ENCODE measurements at regions not wholly inside any gene's neighbourhood (a gene's known extent, or its start where the extent isn't known, plus 50 kb on each side); places are given as distances from the start of the nearest gene placed in this dataset.
A peak's percentile ranks its signal among the peaks of the same experiment; 100 is the strongest.
"Not testable (repeated sequence)": the region's sequence is repeated elsewhere in the genome, so short reads cannot be mapped to it uniquely, and the experiment has no call there.

GRCh38 chr2:189231719-189232323 is 52.3 kb upstream of the COL5A2 start:
- no peak for DNase-seq

DNA sequence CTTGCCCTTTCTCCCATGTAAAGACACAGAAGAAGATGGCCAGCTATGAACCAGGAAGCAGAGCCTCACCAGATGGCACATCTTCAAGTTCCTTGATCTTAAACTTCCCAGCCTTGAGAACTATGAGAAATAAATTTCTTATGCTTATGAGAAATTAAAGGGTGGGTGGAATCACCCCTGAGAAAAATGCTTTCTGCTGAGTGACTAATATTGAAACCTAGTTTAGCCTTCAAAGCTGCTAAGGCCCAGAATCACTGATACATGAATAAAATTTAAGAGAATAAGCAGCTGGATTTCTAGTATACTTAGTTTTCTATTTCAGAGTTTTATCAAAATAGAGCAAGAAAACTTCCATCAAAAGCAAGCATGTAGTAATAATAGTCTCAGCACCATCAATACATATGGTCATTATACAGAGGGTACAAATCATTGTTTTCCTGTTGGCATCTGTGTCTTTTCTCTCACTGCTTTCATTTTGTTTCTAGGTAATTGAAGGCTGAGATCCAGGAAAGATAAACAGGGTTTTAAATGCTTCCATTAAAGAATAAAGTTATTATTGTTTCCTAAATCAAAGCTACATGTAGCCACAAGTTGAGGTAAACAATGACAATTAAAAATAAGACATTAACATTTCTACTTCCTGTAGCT is 53.3 kb upstream of the COL5A2 start:
- DNase-seq, result no peak

- no peak for DNase-seq
Measured at GRCh38 chr2:189233527-189233926, 54.0 kb upstream of the COL5A2 start.

DNA sequence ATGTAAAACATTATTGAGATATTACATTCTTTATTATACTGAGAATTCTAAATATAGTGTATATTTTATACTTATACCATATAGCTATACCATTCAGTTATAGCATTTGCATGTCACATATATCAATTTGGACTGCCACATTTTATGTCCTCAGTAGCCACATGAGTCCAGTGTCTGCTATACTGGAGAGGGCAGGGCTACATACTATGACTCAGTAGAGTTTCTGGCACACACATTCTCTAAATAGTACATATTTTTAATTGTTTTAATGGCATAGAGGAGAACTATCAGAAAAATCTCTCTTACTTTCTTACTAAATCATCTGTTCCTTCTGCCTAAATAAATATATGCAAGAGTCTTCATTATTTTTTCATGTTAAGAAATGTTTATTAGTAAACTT is 55.4 kb upstream of the COL5A2 start:
- no peak for DNase-seq

- no peak for DNase-seq
Measured at GRCh38 chr2:189236066-189236465, 56.5 kb upstream of the COL5A2 start.

- no peak for DNase-seq
Measured at GRCh38 chr2:189238903-189239302, 59.3 kb upstream of the COL5A2 start.

DNA sequence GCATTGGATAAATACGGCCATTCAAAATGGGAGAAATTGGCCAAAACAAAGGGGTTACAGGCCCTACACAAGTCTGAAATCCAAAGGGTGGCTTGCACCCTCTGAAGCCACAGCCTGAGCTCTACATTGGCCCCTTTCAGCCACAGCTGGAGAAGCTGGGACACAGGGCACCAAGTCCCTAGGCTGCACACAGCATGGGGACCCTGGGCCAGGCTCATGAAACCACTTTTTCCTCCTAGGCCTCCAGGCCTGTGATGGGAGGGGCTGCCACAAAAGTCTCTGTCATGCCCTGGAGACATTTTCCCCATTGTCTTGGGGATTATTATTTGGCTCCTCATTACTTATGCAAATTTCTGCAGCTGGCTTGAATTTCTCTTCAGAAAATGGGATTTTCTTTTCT is 64.3 kb upstream of the COL5A2 start:
- DNase-seq, result not testable (repeated sequence)

DNA sequence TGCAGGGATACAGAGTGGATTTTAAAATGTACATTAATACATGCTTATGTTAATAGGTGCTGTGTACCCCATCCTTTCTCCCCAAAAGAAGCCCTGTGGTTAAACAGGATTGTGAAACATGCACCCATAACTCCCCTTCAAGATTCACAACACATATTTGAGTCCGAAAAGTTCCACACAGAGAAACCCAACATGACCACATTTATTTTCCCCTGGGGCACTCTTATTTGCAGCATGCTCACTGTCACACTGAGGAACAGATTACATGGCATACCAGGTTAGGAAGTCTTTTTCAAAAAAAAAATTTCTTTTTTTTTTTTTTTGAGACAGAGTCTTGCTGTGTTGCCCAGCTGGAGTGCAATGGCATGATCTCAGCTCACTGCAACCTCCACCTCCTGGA is 67.7 kb upstream of the COL5A2 start:
- no peak for DNase-seq

- no peak for DNase-seq
Measured at GRCh38 chr2:189248141-189248540, 68.6 kb upstream of the COL5A2 start.

DNA sequence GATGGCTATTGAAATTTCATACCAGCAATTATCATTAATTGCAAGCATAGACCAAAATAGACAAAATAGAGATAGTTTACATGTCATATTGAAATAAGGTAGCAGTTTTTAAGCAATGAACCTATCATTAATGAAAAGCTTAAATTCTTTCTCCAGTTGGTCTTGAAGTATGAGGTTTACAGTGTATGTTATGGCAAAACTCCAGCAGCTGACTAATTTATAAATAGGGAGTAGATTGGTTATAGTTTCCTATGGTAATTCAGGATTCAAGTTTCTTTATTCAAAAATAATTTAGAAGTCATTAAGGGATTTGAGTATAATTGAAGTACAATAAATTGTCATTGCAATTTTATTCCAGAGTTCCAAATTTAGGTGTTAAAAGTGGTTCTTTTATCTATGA is 69.6 kb upstream of the COL5A2 start:
- DNase-seq, result peak; percentile 3

- DNase-seq, result no peak
Measured at GRCh38 chr2:189249901-189250300, 70.3 kb upstream of the COL5A2 start.

DNA sequence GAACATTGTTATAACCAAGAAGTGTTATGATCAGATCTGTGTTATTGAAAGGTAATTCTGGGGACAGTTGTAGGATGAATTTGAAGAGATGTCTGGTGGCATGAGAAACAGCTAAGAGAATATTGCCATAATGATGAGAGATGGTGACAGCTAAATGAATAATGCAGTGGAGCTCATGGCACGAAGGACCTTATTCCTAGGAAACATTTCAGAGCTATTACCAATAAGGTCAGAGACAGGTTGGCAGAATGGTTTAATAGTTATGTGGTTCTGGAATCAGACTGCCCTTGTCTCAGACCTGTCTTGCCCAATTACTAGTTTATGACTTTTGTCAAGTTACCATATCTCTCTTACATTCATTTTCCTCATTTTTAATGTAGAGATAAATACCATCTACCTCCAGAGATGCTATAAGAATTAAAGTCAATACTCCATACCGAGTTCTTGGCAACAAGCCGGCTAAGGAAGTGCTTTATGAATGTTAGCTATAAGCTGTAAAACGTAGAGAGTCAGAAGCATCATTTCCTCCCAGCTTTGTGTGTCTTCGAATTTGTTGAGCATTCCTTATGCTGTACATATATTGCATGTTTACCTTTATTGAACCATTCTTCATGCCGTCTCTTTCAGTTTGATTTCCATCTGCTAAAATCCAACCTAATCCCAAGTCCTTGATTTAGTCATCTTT is 73.6 kb upstream of the COL5A2 start:
- DNase-seq, result no peak

DNA sequence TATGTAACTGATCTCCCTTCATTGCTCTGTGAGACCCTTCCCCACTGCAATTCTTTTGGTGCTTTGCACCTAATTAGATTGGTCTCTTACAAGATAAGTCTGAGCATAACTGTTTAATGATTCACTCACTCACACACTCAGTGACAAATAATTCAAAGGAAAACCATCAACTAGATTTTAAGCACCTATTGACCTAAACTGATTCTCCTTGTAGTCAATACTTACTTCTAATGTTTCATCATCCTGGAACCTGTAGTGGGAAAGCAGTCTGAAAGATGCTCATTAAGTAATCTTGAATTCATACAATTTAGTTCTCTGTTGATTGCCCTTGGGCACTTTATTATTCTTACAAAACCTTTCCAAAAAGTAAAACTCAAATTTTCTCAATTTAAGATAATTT is 74.3 kb upstream of the COL5A2 start:
- no peak for DNase-seq

DNA sequence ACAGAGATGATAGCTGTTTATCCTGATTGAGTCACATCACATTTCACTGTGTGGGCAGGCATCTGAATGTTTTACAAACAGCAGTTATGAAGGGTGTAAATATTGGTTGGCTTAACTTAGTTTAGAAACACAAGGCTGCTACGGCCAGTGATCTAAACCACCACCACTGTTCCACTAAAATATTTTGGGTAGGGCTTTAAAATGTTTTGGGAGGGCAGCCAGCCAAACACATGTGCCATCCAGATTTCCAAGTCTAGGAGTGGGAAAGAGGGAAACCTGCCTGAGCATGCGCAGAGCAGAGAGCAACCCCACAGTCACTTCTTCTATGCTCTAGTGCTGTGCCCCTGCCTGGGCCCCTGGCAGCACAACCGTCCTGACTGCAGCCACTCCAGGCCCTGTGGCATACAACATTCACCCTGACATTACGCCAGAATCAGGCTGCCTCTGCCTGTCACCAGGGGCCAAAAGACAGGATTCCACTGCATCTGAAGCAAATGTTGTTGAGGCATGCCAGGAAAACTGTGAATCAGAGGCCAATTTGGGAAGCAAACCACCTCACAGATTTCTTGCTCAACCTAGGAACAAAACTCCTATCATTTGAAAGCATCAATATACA is 74.8 kb upstream of the COL5A2 start:
- no peak for DNase-seq

DNA sequence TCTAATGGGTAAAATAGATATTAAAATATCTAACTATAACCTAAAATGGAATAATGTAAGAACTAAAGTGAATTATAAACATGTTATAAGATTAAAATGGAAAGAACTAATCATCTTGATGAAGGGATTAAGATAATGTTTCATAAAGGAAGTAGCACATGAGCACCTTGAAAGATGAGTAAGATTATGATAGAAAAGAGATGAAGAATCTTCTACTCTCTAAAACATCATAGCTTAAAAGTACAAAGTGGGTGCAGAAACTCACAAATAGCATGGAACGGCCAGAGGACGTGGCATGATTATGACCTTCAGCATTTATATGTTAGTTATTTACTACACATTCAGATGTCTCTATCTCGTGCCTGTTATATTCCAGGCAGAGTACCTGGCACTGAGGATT is 76.2 kb upstream of the COL5A2 start:
- DNase-seq, result no peak

GRCh38 chr2:189258616-189259365 is 79.2 kb upstream of the COL5A2 start:
- no peak for DNase-seq

DNA sequence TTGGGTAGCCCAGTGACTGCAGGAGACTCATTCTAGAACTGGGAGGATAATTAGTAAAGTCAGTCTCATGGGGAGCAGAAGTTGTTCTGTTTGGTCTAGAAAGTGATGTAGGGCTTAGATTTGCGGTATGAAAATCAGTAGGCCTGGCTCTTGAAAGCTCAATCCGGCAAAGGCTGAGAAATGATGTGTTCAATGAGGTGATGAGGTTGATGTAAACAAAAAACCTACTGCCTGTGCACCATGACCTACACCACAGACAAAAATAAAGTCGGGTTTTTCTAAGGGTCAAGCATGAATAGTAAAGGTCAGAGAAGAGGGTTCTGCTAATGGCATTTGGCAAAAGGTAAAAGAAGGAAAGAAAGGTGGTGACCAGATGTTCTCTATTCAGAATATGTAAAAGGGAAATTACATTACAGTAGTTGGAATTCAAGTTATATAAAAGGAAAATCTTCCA is 80.8 kb upstream of the COL5A2 start:
- DNase-seq, result no peak

DNA sequence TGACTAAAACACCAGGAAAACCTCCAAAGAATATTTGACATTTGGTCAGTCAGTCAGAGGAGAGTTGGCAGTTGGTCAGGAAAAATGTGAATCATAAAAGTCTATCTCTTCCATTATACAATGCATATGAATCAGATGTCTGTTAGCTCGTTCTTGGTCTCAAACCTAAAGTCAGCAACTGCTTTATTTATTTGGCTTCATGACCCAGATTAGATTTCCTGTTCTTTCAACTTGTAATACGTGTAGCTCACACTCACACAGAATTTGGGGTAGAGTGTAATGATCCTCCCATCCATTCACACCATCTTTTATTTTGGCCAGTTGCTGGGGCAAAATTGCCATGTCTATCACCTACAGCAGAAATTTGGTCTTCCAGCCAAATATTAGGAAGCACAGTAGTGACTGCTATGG is 81.9 kb upstream of the COL5A2 start:
- no peak for DNase-seq

GRCh38 chr2:189261916-189262315 is 82.4 kb upstream of the COL5A2 start:
- DNase-seq, result no peak

- no peak for DNase-seq
Measured at GRCh38 chr2:189265696-189266320, 86.2 kb upstream of the COL5A2 start.

GRCh38 chr2:189267491-189267890 is 87.9 kb upstream of the COL5A2 start:
- no peak for DNase-seq

DNA sequence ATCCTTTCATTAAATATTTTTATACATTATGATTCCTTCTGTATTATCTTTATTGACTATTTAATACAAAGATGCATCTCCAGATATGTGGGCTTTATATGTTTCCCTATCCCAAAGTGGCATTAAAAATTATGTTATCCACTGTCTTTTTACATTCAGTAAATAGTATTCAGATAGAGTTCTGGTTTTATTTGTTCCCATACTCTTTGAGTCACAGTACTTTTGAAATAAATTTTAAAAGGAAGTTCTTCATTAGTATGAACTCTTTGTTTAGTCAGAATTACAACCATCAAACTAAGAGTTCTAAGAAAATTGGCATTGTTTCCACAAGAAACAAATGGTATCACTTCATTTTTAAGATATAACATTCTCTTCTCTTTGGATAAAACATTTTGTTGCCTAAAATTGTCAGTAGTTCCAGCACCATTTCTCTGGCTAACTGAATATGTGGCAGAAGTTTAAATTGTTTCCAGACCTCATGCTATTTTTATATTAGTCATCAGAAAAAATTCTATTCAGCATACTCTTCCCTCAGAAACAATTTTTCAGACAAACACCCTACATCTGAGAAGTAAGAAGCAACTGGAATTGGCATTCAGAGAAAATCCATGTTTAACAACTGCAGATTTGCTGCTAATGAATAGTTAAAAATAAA is 88.5 kb upstream of the COL5A2 start:
- DNase-seq, result no peak
